ENCODE measurements at regions not wholly inside any gene's neighbourhood (a gene's known extent, or its start where the extent isn't known, plus 50 kb on each side); places are given as distances from the start of the nearest gene placed in this dataset.

- no peak for TF ChIP-seq CTCF (IDR thresholded peaks at IDR 0.05; ENCODE audit: insufficient read depth, low read depth, low read length)
- no peak for TF ChIP-seq EZH2 (IDR thresholded peaks at IDR 0.05; ENCODE audit: insufficient read depth, low read length)
Measured at GRCh38 chr21:15558884-15559283, 170.9 kb upstream of the USP25 start.

All from astrocyte (in vitro differentiated cells and primary cell).